ENCODE measurements at regions not wholly inside any gene's neighbourhood (a gene's known extent, or its start where the extent isn't known, plus 50 kb on each side); places are given as distances from the start of the nearest gene placed in this dataset.

DNA sequence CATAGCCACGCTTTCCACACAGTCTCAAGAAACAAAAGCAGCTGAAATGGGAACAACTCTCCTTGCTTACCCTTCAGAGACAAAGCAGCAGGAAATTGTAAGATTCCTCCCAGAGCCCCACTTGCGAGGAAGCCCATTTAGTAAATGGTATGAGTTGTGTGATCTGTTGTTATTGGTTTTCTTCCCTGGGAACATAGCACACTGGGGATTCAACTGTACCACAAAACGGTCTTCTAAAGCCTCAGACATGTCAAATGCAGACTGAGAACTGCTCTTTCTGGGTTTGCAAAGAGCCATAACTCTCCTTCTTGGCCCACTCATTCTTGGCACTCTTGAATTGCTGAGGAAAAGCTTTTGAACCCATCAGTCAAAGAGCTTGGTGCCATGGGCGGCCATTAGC lies 101.0 kb upstream of the COL8A1 start:
- no peak for ATAC-seq
- TF ChIP-seq ESRRG (CRISPR knock-in tag; IDR thresholded peaks at IDR 0.05) (no peak), CSDC2 (CRISPR knock-in tag; IDR thresholded peaks at IDR 0.05) (no peak)

DNA sequence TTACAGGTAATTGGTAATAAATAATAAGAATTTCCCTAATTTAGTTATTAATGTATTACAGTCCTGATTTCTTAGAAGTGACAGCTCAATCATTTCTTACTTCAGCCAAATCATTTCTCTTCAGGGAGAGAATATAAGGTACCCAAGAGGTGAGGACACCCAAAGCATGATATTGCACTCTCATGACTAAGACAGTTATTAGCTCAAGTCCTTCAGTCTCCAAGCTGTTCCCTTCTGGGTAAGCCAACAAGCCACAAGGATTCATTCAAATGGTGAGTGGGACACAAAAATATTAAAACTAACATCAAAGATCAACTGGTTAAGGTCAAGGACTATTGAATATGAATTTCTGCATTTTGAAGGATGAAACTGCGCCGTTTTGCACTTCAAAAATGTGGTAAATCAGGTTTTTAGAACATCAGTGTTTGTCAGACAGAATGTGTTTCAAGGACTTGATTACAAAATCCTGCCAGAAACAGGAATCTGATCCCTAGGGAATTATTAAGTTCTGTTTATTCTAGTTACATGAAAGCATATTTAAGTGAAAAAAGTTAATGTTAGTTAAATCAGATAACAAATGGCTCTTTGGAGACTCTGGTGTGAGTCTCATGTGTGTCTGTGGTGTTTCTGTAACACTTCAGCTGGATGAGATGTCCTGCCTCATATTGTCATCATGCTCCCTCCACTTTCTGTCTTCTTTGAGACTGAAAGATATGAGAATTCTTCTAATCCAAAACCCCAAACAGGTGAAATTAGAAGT lies 101.7 kb upstream of the COL8A1 start:
- ATAC-seq: no peak
- TF ChIP-seq BACH2 (CRISPR knock-in tag; IDR thresholded peaks at IDR 0.05; ENCODE audit: borderline replicate concordance) (no peak), ZNF70 (CRISPR knock-in tag; IDR thresholded peaks at IDR 0.05) (no peak), ZNF565 (CRISPR knock-in tag; conservative IDR thresholded peaks at IDR 0.05; ENCODE audit: low read depth) (no peak), ZFP30 (CRISPR knock-in tag; IDR thresholded peaks at IDR 0.05) (no peak), ZFP3 (CRISPR knock-in tag; IDR thresholded peaks at IDR 0.05) (no peak), GLIS3 (CRISPR knock-in tag; IDR thresholded peaks at IDR 0.05) (no peak), ZC3H10 (CRISPR knock-in tag; IDR thresholded peaks at IDR 0.05) (no peak)

DNA sequence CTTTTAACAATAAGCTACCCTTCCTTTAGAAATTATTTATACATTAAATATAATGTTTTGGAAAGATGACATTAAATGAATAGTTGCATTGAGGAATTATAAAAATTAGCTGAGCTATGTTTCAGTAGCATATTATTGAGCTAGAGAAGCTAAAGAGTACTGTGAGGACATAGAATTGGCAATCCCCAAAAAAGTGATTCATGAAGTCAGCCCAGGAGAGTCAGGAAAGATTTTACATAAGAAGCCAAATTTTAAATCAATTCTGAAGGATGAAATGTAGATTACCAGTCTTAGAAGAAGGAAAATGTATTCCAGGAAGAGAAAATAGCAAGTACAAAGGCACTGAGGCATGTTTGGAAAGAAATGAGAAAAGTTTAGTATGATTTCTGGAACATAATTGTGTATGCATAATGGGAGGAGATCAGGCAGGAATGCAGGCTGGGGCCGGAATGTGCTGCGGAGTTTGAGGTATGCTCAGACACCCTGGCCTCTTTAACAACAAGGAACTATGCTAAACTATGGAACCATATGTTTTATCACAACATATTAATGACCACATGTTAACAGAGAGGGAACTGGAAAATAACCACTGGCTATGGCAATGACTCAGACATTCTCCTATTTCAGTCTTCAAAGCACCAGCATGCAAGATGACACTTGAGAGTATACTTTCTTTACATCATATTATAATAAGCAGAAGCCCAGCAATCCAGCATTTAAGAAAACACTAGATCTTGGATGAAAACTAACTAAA lies 103.3 kb upstream of the COL8A1 start:
- no peak for TF ChIP-seq ISL1 (CRISPR knock-in tag; IDR thresholded peaks at IDR 0.05)
- no peak for TF ChIP-seq ZNF8 (CRISPR knock-in tag; IDR thresholded peaks at IDR 0.05)
- TF ChIP-seq, protein P1, sequence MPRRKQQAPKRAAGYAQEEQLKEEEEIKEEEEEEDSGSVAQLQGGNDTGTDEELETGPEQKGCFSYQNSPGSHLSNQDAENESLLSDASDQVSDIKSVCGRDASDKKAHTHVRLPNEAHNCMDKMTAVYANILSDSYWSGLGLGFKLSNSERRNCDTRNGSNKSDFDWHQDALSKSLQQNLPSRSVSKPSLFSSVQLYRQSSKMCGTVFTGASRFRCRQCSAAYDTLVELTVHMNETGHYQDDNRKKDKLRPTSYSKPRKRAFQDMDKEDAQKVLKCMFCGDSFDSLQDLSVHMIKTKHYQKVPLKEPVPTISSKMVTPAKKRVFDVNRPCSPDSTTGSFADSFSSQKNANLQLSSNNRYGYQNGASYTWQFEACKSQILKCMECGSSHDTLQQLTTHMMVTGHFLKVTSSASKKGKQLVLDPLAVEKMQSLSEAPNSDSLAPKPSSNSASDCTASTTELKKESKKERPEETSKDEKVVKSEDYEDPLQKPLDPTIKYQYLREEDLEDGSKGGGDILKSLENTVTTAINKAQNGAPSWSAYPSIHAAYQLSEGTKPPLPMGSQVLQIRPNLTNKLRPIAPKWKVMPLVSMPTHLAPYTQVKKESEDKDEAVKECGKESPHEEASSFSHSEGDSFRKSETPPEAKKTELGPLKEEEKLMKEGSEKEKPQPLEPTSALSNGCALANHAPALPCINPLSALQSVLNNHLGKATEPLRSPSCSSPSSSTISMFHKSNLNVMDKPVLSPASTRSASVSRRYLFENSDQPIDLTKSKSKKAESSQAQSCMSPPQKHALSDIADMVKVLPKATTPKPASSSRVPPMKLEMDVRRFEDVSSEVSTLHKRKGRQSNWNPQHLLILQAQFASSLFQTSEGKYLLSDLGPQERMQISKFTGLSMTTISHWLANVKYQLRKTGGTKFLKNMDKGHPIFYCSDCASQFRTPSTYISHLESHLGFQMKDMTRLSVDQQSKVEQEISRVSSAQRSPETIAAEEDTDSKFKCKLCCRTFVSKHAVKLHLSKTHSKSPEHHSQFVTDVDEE (CRISPR knock-in tag; IDR thresholded peaks at IDR 0.05): no peak
- no peak for TF ChIP-seq ESRRG (CRISPR knock-in tag; IDR thresholded peaks at IDR 0.05)
- TF ChIP-seq TOX (CRISPR knock-in tag; IDR thresholded peaks at IDR 0.05; ENCODE audit: borderline replicate concordance): no peak
- ATAC-seq: peak; percentile 80

DNA sequence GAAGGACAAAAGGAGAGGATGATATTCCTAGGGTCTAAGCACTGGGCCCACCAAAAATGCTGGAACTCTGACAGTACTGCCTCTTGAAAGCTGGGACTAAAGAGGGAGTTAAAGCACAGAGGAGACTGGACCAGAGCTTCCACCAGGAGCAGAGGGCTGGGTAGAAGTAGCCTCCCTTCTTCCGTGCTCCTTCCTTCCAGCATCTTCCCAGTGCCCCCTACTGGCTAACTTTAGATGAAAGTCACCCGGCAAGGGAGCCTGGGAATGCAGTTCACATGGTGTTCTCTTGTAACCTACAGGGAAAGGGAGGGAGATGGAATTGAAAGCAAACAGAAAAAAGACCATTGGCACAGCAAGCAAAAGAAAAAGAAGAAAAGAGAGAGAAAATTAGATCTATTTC lies 106.1 kb upstream of the COL8A1 start:
- TF ChIP-seq ZNF8 (CRISPR knock-in tag; IDR thresholded peaks at IDR 0.05): no peak
- no peak for TF ChIP-seq CSDC2 (CRISPR knock-in tag; IDR thresholded peaks at IDR 0.05)
- no peak for TF ChIP-seq ISL1 (CRISPR knock-in tag; IDR thresholded peaks at IDR 0.05)
- TF ChIP-seq OSR1 (CRISPR knock-in tag; IDR thresholded peaks at IDR 0.05): no peak
- TF ChIP-seq SNAI2 (CRISPR knock-in tag; IDR thresholded peaks at IDR 0.05): no peak
- TF ChIP-seq ZNF70 (CRISPR knock-in tag; IDR thresholded peaks at IDR 0.05): peak; percentile 77
- TF ChIP-seq RARB (CRISPR knock-in tag; IDR thresholded peaks at IDR 0.05): no peak
- TF ChIP-seq ESRRG (CRISPR knock-in tag; IDR thresholded peaks at IDR 0.05): no peak
- ATAC-seq: peak; percentile 88

DNA sequence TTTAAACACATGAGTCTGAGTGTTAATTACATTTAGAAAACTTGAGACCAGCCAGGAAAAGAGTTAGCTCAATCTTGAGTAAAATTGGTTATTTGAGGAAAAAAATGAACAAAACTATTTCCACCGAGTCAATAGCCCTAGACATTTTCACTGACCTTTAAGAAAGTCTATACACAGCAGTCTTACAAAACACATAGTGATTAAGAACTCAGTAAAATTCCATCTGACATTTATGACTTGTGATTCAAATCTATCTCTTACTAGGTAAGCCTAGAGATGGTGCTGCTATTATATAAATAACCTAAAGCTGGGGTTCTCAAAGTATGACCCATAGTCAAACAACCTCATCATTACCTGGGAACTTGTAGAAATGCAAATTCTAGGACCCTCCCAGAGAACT lies 109.1 kb upstream of the COL8A1 start:
- no peak for ATAC-seq
- TF ChIP-seq RARB (CRISPR knock-in tag; IDR thresholded peaks at IDR 0.05): no peak
- TF ChIP-seq SNAI2 (CRISPR knock-in tag; IDR thresholded peaks at IDR 0.05): no peak
- TF ChIP-seq ZNF8 (CRISPR knock-in tag; IDR thresholded peaks at IDR 0.05): no peak
- no peak for TF ChIP-seq BACH2 (CRISPR knock-in tag; IDR thresholded peaks at IDR 0.05; ENCODE audit: borderline replicate concordance)
- TF ChIP-seq, protein P2, sequence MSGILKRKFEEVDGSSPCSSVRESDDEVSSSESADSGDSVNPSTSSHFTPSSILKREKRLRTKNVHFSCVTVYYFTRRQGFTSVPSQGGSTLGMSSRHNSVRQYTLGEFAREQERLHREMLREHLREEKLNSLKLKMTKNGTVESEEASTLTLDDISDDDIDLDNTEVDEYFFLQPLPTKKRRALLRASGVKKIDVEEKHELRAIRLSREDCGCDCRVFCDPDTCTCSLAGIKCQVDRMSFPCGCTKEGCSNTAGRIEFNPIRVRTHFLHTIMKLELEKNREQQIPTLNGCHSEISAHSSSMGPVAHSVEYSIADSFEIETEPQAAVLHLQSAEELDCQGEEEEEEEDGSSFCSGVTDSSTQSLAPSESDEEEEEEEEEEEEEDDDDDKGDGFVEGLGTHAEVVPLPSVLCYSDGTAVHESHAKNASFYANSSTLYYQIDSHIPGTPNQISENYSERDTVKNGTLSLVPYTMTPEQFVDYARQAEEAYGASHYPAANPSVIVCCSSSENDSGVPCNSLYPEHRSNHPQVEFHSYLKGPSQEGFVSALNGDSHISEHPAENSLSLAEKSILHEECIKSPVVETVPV (CRISPR knock-in tag; IDR thresholded peaks at IDR 0.05): no peak
- TF ChIP-seq ISL1 (CRISPR knock-in tag; IDR thresholded peaks at IDR 0.05): no peak
- TF ChIP-seq ZNF70 (CRISPR knock-in tag; IDR thresholded peaks at IDR 0.05): no peak

DNA sequence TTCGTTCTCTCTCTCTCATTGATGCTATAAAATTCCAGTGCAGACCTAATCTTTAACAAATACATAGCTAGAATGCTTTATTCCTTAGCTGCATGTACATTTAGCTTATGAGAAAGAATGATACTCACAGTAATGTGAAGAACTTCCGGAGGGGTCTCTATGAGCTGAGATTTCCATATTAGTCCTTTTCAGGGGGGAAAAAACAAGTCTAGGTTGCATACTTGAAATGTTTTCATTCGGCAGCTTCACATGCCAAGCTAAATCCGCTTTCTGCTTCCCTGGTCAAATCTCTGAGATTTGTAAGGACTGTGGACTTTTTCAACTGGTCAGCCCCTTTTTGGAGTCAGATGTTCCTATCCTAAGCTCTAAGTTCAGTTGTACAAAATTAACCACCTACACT lies 111.5 kb upstream of the COL8A1 start:
- no peak; the same call in 2 of the 3 replicates for ATAC-seq
- TF ChIP-seq ZNF565 (CRISPR knock-in tag; conservative IDR thresholded peaks at IDR 0.05; ENCODE audit: low read depth) (no peak), CSDC2 (CRISPR knock-in tag; IDR thresholded peaks at IDR 0.05) (no peak), ZC3H10 (CRISPR knock-in tag; IDR thresholded peaks at IDR 0.05) (no peak), TCF4 (CRISPR knock-in tag; IDR thresholded peaks at IDR 0.05; ENCODE audit: borderline replicate concordance) (no peak), TOX (CRISPR knock-in tag; IDR thresholded peaks at IDR 0.05; ENCODE audit: borderline replicate concordance) (no peak), OSR1 (CRISPR knock-in tag; IDR thresholded peaks at IDR 0.05) (no peak)
- TF ChIP-seq, protein P3, sequence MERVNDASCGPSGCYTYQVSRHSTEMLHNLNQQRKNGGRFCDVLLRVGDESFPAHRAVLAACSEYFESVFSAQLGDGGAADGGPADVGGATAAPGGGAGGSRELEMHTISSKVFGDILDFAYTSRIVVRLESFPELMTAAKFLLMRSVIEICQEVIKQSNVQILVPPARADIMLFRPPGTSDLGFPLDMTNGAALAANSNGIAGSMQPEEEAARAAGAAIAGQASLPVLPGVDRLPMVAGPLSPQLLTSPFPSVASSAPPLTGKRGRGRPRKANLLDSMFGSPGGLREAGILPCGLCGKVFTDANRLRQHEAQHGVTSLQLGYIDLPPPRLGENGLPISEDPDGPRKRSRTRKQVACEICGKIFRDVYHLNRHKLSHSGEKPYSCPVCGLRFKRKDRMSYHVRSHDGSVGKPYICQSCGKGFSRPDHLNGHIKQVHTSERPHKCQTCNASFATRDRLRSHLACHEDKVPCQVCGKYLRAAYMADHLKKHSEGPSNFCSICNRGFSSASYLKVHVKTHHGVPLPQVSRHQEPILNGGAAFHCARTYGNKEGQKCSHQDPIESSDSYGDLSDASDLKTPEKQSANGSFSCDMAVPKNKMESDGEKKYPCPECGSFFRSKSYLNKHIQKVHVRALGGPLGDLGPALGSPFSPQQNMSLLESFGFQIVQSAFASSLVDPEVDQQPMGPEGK (CRISPR knock-in tag; IDR thresholded peaks at IDR 0.05; ENCODE audit: borderline replicate concordance): no peak
- TF ChIP-seq, protein P1 (CRISPR knock-in tag; IDR thresholded peaks at IDR 0.05): no peak
- TF ChIP-seq, protein P4, sequence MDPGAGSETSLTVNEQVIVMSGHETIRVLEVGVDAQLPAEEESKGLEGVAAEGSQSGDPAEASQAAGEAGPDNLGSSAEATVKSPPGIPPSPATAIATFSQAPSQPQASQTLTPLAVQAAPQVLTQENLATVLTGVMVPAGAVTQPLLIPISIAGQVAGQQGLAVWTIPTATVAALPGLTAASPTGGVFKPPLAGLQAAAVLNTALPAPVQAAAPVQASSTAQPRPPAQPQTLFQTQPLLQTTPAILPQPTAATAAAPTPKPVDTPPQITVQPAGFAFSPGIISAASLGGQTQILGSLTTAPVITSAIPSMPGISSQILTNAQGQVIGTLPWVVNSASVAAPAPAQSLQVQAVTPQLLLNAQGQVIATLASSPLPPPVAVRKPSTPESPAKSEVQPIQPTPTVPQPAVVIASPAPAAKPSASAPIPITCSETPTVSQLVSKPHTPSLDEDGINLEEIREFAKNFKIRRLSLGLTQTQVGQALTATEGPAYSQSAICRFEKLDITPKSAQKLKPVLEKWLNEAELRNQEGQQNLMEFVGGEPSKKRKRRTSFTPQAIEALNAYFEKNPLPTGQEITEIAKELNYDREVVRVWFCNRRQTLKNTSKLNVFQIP (CRISPR knock-in tag; IDR thresholded peaks at IDR 0.05; ENCODE audit: borderline replicate concordance, low read depth): no peak

Data from SK-N-SH treated with all-trans-retinoic acid at 6 μM for 48 hours (cell line).